H1 (cell line): ENCODE measurements at regions not wholly inside any gene's neighbourhood (a gene's known extent, or its start where the extent isn't known, plus 50 kb on each side); places are given as distances from the start of the nearest gene placed in this dataset.

ENCODE experiments used
- CTCF ChIA-PET: fragments of 300-600 bp; sonication (Branson Sonifier 250); formaldehyde crosslinking; loops from one replicate; lab custom pipeline; 2021; ENCODE audit not compliant: partially characterized antibody; lab: Charles Lee
- POLR2A ChIA-PET: fragments of 300-600 bp; sonication (Branson Sonifier 250); formaldehyde crosslinking; loops from one replicate; lab custom pipeline; 2021; ENCODE audit warnings: inconsistent platforms; ENCODE audit not compliant: partially characterized antibody; lab: Charles Lee
- DNase-seq, 2 experiments: peaks; one replicate each; pipeline versions ENCODE4 v3.0.0 to v3.0.0-alpha.2; 2010 to 2022; ENCODE audit warnings: low spot score in 2 of 2, low read depth in 1 of 2, mixed read lengths in 1 of 2
- FAIRE-seq: peaks from 2 replicates; lab custom pipeline; 2011; peaks lifted over from hg19 to GRCh38; lab: Jason Lieb, UNC
- H2AFZ ChIP-seq: 2 replicates; pipeline ENCODE4 v1.8.1; 2012; ENCODE audit warnings: low read length, inconsistent platforms
- H2AK5ac ChIP-seq: 2 replicates; pipeline ENCODE4 v1.6.1; 2013; ENCODE audit warnings: low read depth, low read length
- H2BK120ac ChIP-seq: replicated peaks from 2 replicates; pipeline ENCODE3; 2013; ENCODE audit warnings: low read depth, low read length, inconsistent platforms
- H2BK12ac ChIP-seq: 2 replicates; pipeline ENCODE4 v1.6.1; 2013; ENCODE audit warnings: low read depth, low read length
- H2BK15ac ChIP-seq: 2 replicates; pipeline ENCODE4 v1.6.1; 2013; ENCODE audit warnings: low read length
- H2BK20ac ChIP-seq: 2 replicates; pipeline ENCODE4 v1.6.1; 2013; ENCODE audit warnings: low read length
- H2BK5ac ChIP-seq: 2 replicates; pipeline ENCODE4 v1.6.1; 2013; ENCODE audit warnings: low read depth, low read length
- H3K14ac ChIP-seq: 2 replicates; pipeline ENCODE4 v1.6.1; 2013; ENCODE audit warnings: inconsistent platforms; ENCODE audit not compliant: insufficient read length
- H3K18ac ChIP-seq: 2 replicates; pipeline ENCODE4 v1.6.1; 2013; ENCODE audit warnings: low read length; ENCODE audit errors: extremely low read depth
- H3K23ac ChIP-seq: 2 replicates; pipeline ENCODE4 v1.6.1; 2013; ENCODE audit warnings: inconsistent platforms; ENCODE audit not compliant: insufficient read length
- H3K23me2 ChIP-seq: 2 replicates; pipeline ENCODE4 v1.6.1; 2013; ENCODE audit warnings: low read depth, low read length
- H3K27ac ChIP-seq: 2 replicates; pipeline ENCODE4 v1.6.1; 2011; ENCODE audit warnings: low read depth, low read length, inconsistent platforms
- H3K27me3 ChIP-seq, 4 experiments: replicated peaks in 1 of 4; 1 replicate in 1 of 4; 2 replicates in 3 of 4; pipeline versions ENCODE4 v1.6.1 to v1.8.1; 2011 to 2013; ENCODE audit warnings: low read length in 3 of 4, mild to moderate bottlenecking in 3 of 4, inconsistent platforms in 2 of 4, mixed read lengths in 2 of 4, moderate library complexity in 1 of 4; ENCODE audit not compliant: control insufficient read depth in 3 of 4, insufficient read depth in 3 of 4; ENCODE audit errors: extremely low read depth in 1 of 4
- H3K36me3 ChIP-seq, 4 experiments: 2 replicates each; pipeline versions ENCODE4 v1.6.1 to v1.8.1; 2011 to 2013; ENCODE audit warnings: mild to moderate bottlenecking in 4 of 4, low read length in 3 of 4, moderate library complexity in 2 of 4, control low read depth in 1 of 4, inconsistent platforms in 1 of 4; ENCODE audit not compliant: insufficient read depth in 4 of 4, control insufficient read depth in 2 of 4
- H3K4ac ChIP-seq: replicated peaks from 2 replicates; pipeline ENCODE3; 2013; ENCODE audit warnings: low read length, low read depth, mixed read lengths, inconsistent platforms; ENCODE audit not compliant: insufficient read length
- H3K4me1 ChIP-seq, 4 experiments: replicated peaks in 1 of 4; 1 replicate in 1 of 4; 2 replicates in 3 of 4; pipeline versions ENCODE4 v1.6.1 to v1.8.1; 2011 to 2013; ENCODE audit warnings: low read length in 3 of 4, inconsistent platforms in 2 of 4, mixed read lengths in 1 of 4; ENCODE audit not compliant: insufficient read depth in 4 of 4, control insufficient read depth in 3 of 4
- H3K4me2 ChIP-seq, 2 experiments: 2 replicates each; pipeline versions ENCODE4 v1.6.1 to v1.8.1; 2011 to 2013; ENCODE audit warnings: low read depth in 2 of 2, low read length in 2 of 2, control low read depth in 1 of 2, inconsistent platforms in 1 of 2, mild to moderate bottlenecking in 1 of 2; ENCODE audit not compliant: insufficient read depth in 1 of 2
- H3K4me3 ChIP-seq, 4 experiments: fragments of 200-600, 300-600 bp in 1 of 4; sonication (generic), shearing (Covaris generic), sonication (Bioruptor Twin) in 1 of 4; 2 replicates each; pipeline versions ENCODE4 v1.5.1 to v1.8.1; 2011 to 2016; ENCODE audit warnings: low read length in 4 of 4, low read depth in 3 of 4, control low read depth in 2 of 4, inconsistent platforms in 2 of 4, mild to moderate bottlenecking in 2 of 4, mixed read lengths in 1 of 4, moderate library complexity in 1 of 4; ENCODE audit not compliant: insufficient read depth in 2 of 4; ENCODE audit errors: extremely low read depth in 1 of 4
- H3K56ac ChIP-seq: replicated peaks from 2 replicates; pipeline ENCODE3; 2013; ENCODE audit warnings: low read depth, mild to moderate bottlenecking, mixed read lengths, low read length, inconsistent platforms; ENCODE audit not compliant: insufficient read length
- H3K79me1 ChIP-seq: 2 replicates; pipeline ENCODE4 v1.6.1; 2013; ENCODE audit warnings: low read depth, low read length, control low read depth
- H3K79me2 ChIP-seq, 2 experiments: 2 replicates each; pipeline versions ENCODE4 v1.6.1 to v1.8.1; 2012 to 2013; ENCODE audit warnings: low read length in 2 of 2, mild to moderate bottlenecking in 2 of 2, inconsistent platforms in 1 of 2; ENCODE audit not compliant: insufficient read depth in 2 of 2, control insufficient read depth in 1 of 2
- H3K9ac ChIP-seq, 4 experiments: replicated peaks in 1 of 4; 1 replicate in 1 of 4; 2 replicates in 3 of 4; pipeline versions ENCODE4 v1.6.1 to v1.8.1; 2011 to 2013; ENCODE audit warnings: low read depth in 3 of 4, low read length in 3 of 4, control low read depth in 2 of 4, mild to moderate bottlenecking in 2 of 4, moderate library complexity in 2 of 4, inconsistent platforms in 1 of 4; ENCODE audit errors: extremely low read depth in 1 of 4
- H3K9me3 ChIP-seq, 2 experiments: 2 replicates each; pipeline versions ENCODE4 v1.6.1 to v1.8.1; 2012 to 2013; ENCODE audit warnings: mild to moderate bottlenecking in 2 of 2, moderate library complexity in 2 of 2, control low read depth in 1 of 2, inconsistent platforms in 1 of 2, low read depth in 1 of 2, low read length in 1 of 2, mixed read lengths in 1 of 2; ENCODE audit not compliant: insufficient read depth in 2 of 2
- H4K20me1 ChIP-seq, 2 experiments: replicated peaks in 1 of 2; 2 replicates each; pipeline versions ENCODE3 to v1.8.1; 2011 to 2013; ENCODE audit warnings: inconsistent platforms in 2 of 2, low read length in 2 of 2, mild to moderate bottlenecking in 1 of 2; ENCODE audit not compliant: insufficient read depth in 2 of 2, control insufficient read depth in 1 of 2
- H4K5ac ChIP-seq: 2 replicates; pipeline ENCODE4 v1.6.1; 2013; ENCODE audit warnings: low read length, low read depth, mixed read lengths, inconsistent platforms; ENCODE audit not compliant: insufficient read length
- H4K8ac ChIP-seq: 2 replicates; pipeline ENCODE4 v1.8.0; 2013; ENCODE audit warnings: mild to moderate bottlenecking, moderate library complexity, low read length, inconsistent platforms; ENCODE audit not compliant: insufficient read depth; ENCODE audit errors: extremely low read depth
- H4K91ac ChIP-seq: replicated peaks from 2 replicates; pipeline ENCODE3; 2013; ENCODE audit warnings: low read length, mixed read lengths, inconsistent platforms; ENCODE audit not compliant: insufficient read length
- BACH1 ChIP-seq: IDR thresholded peaks from 2 replicates; pipeline ENCODE4 v1.6.1; 2012; ENCODE audit warnings: low read length, improper control_type of control experiment
- CBX5 ChIP-seq: fragments of 300-800, 300-1000 bp; sonication (generic); IDR thresholded peaks from 2 replicates; pipeline ENCODE4 v1.7.1; 2016; ENCODE audit warnings: antibody characterized with exemption, low read length, low read depth
- FOSL1 ChIP-seq: IDR thresholded peaks from 2 replicates; pipeline ENCODE4 v1.6.1; 2011; ENCODE audit warnings: mild to moderate bottlenecking, low read depth, low read length, moderate library complexity; ENCODE audit not compliant: insufficient read depth
- GTF2F1 ChIP-seq: IDR thresholded peaks from 2 replicates; pipeline ENCODE4 v1.6.1; 2012; ENCODE audit warnings: low read depth, low read length, improper control_type of control experiment, borderline replicate concordance
- HDAC6 ChIP-seq: IDR thresholded peaks from one replicate; pipeline ENCODE4 v1.7.1; 2012; ENCODE audit warnings: low read depth, mild to moderate bottlenecking, inconsistent platforms, low read length, moderate library complexity
- POU5F1 ChIP-seq: IDR thresholded peaks from 2 replicates; pipeline ENCODE4 v1.6.1; 2011; ENCODE audit warnings: low read depth, mild to moderate bottlenecking, low read length, moderate library complexity
- RAD21 ChIP-seq, 2 experiments: IDR thresholded peaks in 1 of 2; conservative IDR thresholded peaks in 1 of 2; 2 replicates each; pipeline ENCODE4 v1.6.1; 2011; ENCODE audit warnings: low read depth in 2 of 2, low read length in 2 of 2, improper control_type of control experiment in 1 of 2, inconsistent platforms in 1 of 2, mild to moderate bottlenecking in 1 of 2, moderate library complexity in 1 of 2
- RFX5 ChIP-seq: IDR thresholded peaks from 2 replicates; pipeline ENCODE4 v1.6.1; 2011; ENCODE audit warnings: low read depth, low read length, improper control_type of control experiment, borderline replicate concordance
- RNF2 ChIP-seq: fragments of 200-900, 300-1000 bp; sonication (generic); IDR thresholded peaks from 2 replicates; pipeline ENCODE4 v1.7.1; 2016; ENCODE audit warnings: borderline replicate concordance, low read depth, mild to moderate bottlenecking, antibody characterized with exemption, low read length; ENCODE audit not compliant: poor library complexity, severe bottlenecking; ENCODE audit errors: missing control alignments
- SP1 ChIP-seq: IDR thresholded peaks from 2 replicates; pipeline ENCODE4 v1.6.1; 2011; ENCODE audit warnings: low read depth, low read length
- TAF1 ChIP-seq: IDR thresholded peaks from 2 replicates; pipeline ENCODE4 v1.6.1; 2011; ENCODE audit warnings: mild to moderate bottlenecking, low read depth, low read length
- TCF12 ChIP-seq: IDR thresholded peaks from 2 replicates; pipeline ENCODE4 v1.6.1; 2011; ENCODE audit warnings: low read depth, mild to moderate bottlenecking, low read length
- ZNF274 ChIP-seq: IDR thresholded peaks from 2 replicates; pipeline ENCODE4 v1.7.0; 2012; ENCODE audit warnings: low read length, borderline replicate concordance; ENCODE audit errors: extremely low read depth
- WGBS, 2 experiments: shearing (Covaris generic) in 1 of 2; methylation state at CpG; one replicate each; pipeline versions ENCODE4 v1.1.6 to v1.1.7; 2013 to 2015; ENCODE audit warnings: low lambda C conversion rate in 2 of 2, mixed read lengths in 2 of 2, inconsistent platforms in 1 of 2, low coverage in 1 of 2, missing lambda C conversion rate in 1 of 2; ENCODE audit not compliant: insufficient replicate concordance in 2 of 2, insufficient coverage in 1 of 2, insufficient read length in 1 of 2; ENCODE audit errors: extremely low coverage in 1 of 2, missing lambda C conversion rate in 1 of 2; 5-methylcytosine and 5-hydroxymethylcytosine counted together

DNA sequence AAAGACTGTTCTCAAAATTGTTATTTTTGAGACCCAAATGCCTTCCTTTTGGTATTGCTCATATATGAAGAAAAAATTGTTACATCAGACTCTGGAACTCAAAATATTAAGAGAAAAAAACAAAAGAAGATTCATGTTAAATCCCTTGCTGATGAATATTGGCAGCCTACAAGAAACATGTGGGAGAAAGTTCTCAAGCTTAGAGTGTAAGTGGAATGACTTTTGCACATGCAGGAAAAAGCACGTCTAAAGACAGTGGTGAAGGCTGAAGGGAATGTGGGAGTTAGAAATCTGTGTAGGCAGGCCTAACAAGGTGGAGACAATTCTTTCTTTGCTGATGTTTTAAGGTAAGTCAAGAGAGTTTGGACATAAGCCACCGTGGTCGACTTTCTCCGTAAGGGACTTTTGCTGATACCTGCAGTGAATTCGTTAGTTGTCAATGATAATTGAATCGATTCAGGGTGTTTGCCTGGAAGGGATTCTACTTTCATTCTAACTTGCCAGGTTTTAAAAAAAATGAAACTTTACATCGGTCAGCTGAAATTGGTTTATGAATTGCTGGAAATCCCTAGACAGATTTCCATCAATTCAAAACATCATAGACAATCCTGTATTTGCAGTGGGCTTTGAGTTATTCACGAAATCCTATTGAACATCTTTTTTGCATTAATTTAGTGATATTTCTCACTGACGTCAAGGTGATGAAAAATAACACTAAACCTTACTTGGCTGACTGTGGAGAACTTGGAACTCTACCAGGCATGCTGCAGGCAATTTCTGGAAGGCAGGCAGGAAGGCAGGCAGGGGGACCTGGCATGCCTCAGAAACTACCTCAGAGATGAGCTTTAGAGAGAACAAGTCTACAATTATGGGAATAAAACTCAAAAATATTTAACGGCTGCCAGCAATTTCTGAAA, 359.1 kb upstream of the ADAMTSL1 start:
- Histone ChIP-seq H4K8ac (no peak overlapping the region), H2BK15ac (no peak overlapping the region), H3K56ac (no peak overlapping the region), H3K79me1 (no peaks in the 10 kb centered on the region), H3K4me2 (no peak overlapping the region), H3K36me3 (no peaks in the 10 kb centered on the region), H3K23me2 (no peaks in the 10 kb centered on the region), H2AFZ (no peak overlapping the region), H3K14ac (no peak overlapping the region), H3K79me2 (no peaks in the 10 kb centered on the region), H4K5ac (no peak overlapping the region), H3K23ac (no peak overlapping the region), H3K4me3 (no peak overlapping the region), H2AK5ac (no peak overlapping the region), H3K27me3 (no peaks in the 10 kb centered on the region), H2BK12ac (no peak overlapping the region), H3K9me3 (no peaks in the 10 kb centered on the region), H4K91ac (no peak overlapping the region), H4K20me1 (no peaks in the 10 kb centered on the region), H2BK5ac (no peak overlapping the region), H3K18ac (no peak overlapping the region), H3K4ac (no peak overlapping the region), H2BK120ac (no peak overlapping the region), H3K4me1 (no peaks in the 10 kb centered on the region), H3K27ac (no peak overlapping the region), H2BK20ac (no peak overlapping the region), H3K9ac (no peak overlapping the region)
- CTCF ChIA-PET = interaction anchor here (1.2 to 1.8 kb wide), 2 partner anchors 98 to 302 kb away, joined by 3 to 4 read pairs; no protein-coding TSS in a partner anchor
- whole genome bisulfite sequencing, 2 experiments = 94% methylated on average over 10 of the region's 10 CpGs; no CpG with 5 or more reads in 1 of the 2 experiments
- no peak for DNase-seq
- FAIRE-seq = no peak
- POLR2A ChIA-PET = no interaction called here
- TF ChIP-seq ZNF274 (no peak), BACH1 (no peak), TAF1 (no peak), RFX5 (no peak), SP1 (no peak), GTF2F1 (no peak), POU5F1 (no peak), FOSL1 (no peak), RNF2 (no peak), RAD21 (IDR thresholded peaks at IDR 0.05 in 1 of 2, conservative IDR thresholded peaks at IDR 0.05 in 1 of 2; ENCODE audit: low read depth in 2 of 2, low read length in 2 of 2) (no peak), HDAC6 (no peak), CBX5 (no peak), TCF12 (no peak)
